NB4 (cell line): ENCODE measurements at regions not wholly inside any gene's neighbourhood (a gene's known extent, or its start where the extent isn't known, plus 50 kb on each side); places are given as distances from the start of the nearest gene placed in this dataset.

ENCODE experiments used
- MAX ChIP-seq: IDR thresholded peaks from 2 replicates; pipeline ENCODE4 v1.6.1; 2011; ENCODE audit warnings: low read depth, low read length
- POLR2A ChIP-seq: IDR thresholded peaks from 2 replicates; pipeline ENCODE4 v1.6.1; 2011; ENCODE audit warnings: mild to moderate bottlenecking; ENCODE audit not compliant: insufficient read length; ENCODE audit errors: extremely low read depth
- TF ChIP-seq, protein P1 (sequence below): IDR thresholded peaks from one replicate; pipeline ENCODE4 v1.5.1; 2012; ENCODE audit warnings: low read depth, low read length

- TF ChIP-seq, protein P1, sequence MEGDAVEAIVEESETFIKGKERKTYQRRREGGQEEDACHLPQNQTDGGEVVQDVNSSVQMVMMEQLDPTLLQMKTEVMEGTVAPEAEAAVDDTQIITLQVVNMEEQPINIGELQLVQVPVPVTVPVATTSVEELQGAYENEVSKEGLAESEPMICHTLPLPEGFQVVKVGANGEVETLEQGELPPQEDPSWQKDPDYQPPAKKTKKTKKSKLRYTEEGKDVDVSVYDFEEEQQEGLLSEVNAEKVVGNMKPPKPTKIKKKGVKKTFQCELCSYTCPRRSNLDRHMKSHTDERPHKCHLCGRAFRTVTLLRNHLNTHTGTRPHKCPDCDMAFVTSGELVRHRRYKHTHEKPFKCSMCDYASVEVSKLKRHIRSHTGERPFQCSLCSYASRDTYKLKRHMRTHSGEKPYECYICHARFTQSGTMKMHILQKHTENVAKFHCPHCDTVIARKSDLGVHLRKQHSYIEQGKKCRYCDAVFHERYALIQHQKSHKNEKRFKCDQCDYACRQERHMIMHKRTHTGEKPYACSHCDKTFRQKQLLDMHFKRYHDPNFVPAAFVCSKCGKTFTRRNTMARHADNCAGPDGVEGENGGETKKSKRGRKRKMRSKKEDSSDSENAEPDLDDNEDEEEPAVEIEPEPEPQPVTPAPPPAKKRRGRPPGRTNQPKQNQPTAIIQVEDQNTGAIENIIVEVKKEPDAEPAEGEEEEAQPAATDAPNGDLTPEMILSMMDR, result no peak
- no peak for TF ChIP-seq POLR2A
- no peak for TF ChIP-seq MAX
Observed at GRCh38 chrX:51006064-51006463, 95.5 kb downstream of the BMP15 start.
